Muscle of leg (tissue), 3 donors: ENCODE measurements at regions not wholly inside any gene's neighbourhood (a gene's known extent, or its start where the extent isn't known, plus 50 kb on each side); places are given as distances from the start of the nearest gene placed in this dataset.
"Not testable (repeated sequence)": the region's sequence is repeated elsewhere in the genome, so short reads cannot be mapped to it uniquely, and the experiment has no call there.

Experiments used
- DNase-seq: peaks from one replicate; pipeline ENCODE4 v3.0.0; 2013
- H3K27ac ChIP-seq: one replicate; pipeline ENCODE4 v1.5.1; 2013; ENCODE audit warnings: mild to moderate bottlenecking, low read length, control low read depth
- H3K27me3 ChIP-seq: one replicate; pipeline ENCODE4 v1.6.1; 2013; ENCODE audit warnings: low read length; ENCODE audit not compliant: control insufficient read depth, insufficient read depth
- H3K36me3 ChIP-seq: one replicate; pipeline ENCODE4 v1.6.1; 2013; ENCODE audit warnings: low read length; ENCODE audit not compliant: control insufficient read depth, insufficient read depth
- H3K4me1 ChIP-seq: one replicate; pipeline ENCODE4 v1.6.1; 2013; ENCODE audit warnings: low read length; ENCODE audit not compliant: control insufficient read depth, insufficient read depth
- H3K4me3 ChIP-seq: one replicate; pipeline ENCODE4 v1.5.1; 2013; ENCODE audit warnings: low read length, control low read depth
- H3K9me3 ChIP-seq: replicated peaks from 2 replicates; pipeline ENCODE4 v1.6.1; 2013; ENCODE audit warnings: low read depth, low read length; ENCODE audit not compliant: control insufficient read depth
- WGBS: methylation state at CpG from one replicate; pipeline ENCODE4 v1.1.5; 2013; ENCODE audit warnings: missing lambda C conversion rate; ENCODE audit not compliant: insufficient coverage; 5-methylcytosine and 5-hydroxymethylcytosine counted together

GRCh38 chr14:82814339-82814738 is 1280.7 kb upstream of the SEL1L start:
- H3K36me3 ChIP-seq, H3K27me3 ChIP-seq, DNase-seq, H3K4me3 ChIP-seq, H3K9me3 ChIP-seq, H3K4me1 ChIP-seq, H3K27ac ChIP-seq: not testable (repeated sequence)
- WGBS, result 94% methylated on average over 6 of the region's 28 CpGs

DNA sequence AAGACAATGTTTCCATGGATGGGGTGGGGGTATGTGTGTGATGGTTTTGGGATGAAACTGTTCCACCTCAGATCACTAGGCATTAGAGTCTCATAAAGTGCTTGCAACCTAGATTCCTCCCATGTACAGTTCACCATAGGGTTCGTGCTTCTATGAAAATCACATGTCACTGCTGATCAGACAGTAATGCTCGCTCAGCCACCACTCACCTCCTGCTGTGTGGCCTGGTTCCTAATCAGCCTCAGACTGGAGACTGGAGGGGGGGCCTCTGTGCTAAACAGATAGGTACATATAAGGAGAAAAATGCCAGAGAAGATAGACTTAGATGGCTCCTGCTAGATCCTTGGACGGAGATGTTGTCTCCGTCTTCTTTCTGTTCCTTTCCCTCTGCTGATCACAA is 1296.9 kb upstream of the SEL1L start:
- WGBS, result 83% methylated on average over 1 of the region's 4 CpGs
- no peaks in the 10 kb centered on the region for H3K36me3 ChIP-seq
- no peaks in the 10 kb centered on the region for H3K27me3 ChIP-seq
- no peaks in the 10 kb centered on the region for H3K4me1 ChIP-seq
- H3K9me3 ChIP-seq, result no peaks in the 10 kb centered on the region
- H3K27ac ChIP-seq, result no peak overlapping the region
- no peak overlapping the region for H3K4me3 ChIP-seq
- DNase-seq, result no peak

DNA sequence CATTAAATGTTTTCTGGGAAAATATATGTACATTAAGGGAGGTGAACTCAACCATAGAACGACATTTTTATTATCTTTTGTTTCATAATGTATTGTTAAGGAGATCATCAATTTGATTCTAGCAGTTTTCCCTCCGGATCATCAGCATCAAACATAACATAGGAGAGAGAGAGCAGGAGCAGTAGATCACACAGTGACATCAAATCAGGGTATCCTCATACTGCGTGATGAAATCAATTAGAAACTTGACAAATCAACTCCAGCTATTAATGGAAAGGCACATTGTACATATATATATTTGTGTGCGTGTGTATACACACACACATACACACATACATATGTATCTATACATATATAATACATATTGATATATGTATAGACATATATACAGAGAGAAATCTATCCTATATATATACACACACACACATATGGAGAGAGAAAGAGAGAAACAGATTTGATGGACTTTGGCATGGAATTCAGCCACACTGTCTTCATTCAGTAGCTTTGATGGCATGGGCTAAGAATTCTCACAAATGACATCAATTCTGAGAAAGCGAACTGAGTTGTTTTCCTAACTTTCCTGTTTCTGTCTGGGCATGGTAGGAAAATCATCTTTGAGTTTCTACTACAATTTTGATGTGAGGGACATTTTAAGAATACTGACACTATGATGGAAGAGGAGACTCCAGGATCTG is 1302.8 kb upstream of the SEL1L start:
- no peak overlapping the region for H3K4me3 ChIP-seq
- no peak for DNase-seq
- H3K9me3 ChIP-seq, result no peaks in the 10 kb centered on the region
- H3K4me1 ChIP-seq, result no peaks in the 10 kb centered on the region
- no peaks in the 10 kb centered on the region for H3K27me3 ChIP-seq
- no peak overlapping the region for H3K27ac ChIP-seq
- no peaks in the 10 kb centered on the region for H3K36me3 ChIP-seq
- WGBS, result no CpG with 5 or more reads among the region's 5 CpGs

DNA sequence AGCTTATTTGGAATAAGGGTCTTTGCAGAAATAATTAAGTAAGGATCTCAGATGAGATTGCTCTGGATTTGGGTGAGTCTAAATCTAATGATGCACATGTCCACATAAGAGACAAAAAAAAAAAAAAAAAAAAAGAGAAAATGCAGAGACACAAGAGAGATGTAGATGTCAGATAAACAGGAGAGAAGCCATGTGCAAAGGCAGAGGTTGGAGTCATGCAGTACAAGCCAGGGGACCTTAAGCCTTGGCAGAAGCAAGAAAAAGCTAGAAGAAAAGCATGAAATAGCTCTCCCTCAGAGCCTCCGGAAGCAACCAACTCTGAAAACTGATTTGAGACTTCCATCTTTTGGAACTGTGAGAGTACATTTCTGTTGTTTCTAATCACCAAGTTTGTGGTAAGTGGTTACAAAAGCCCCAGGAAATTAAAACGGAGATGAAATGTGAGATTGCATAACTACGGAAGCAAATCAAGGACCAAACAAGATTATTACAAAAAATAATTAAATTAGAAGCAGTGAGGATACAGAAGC is 1304.0 kb upstream of the SEL1L start:
- Histone ChIP-seq H3K27me3 (no peaks in the 10 kb centered on the region), H3K27ac (no peak overlapping the region), H3K4me3 (no peak overlapping the region), H3K9me3 (no peaks in the 10 kb centered on the region), H3K4me1 (no peaks in the 10 kb centered on the region), H3K36me3 (no peaks in the 10 kb centered on the region)
- no peak for DNase-seq
- WGBS, result no CpG with 5 or more reads among the region's 3 CpGs

- peak; percentile 16 for DNase-seq
- Histone ChIP-seq H3K9me3 (no peaks in the 10 kb centered on the region), H3K36me3 (no peaks in the 10 kb centered on the region), H3K27me3 (no peaks in the 10 kb centered on the region), H3K27ac (no peak overlapping the region), H3K4me3 (no peak overlapping the region), H3K4me1 (peaks cover 3% of the 10 kb centered on the region)
- WGBS, result no CpG with 5 or more reads among the region's 3 CpGs
Measured at GRCh38 chr14:82850576-82850975, 1316.9 kb upstream of the SEL1L start.

GRCh38 chr14:82854131-82854530 is 1320.5 kb upstream of the SEL1L start:
- H3K4me1 ChIP-seq, result peaks cover 3% of the 10 kb centered on the region
- H3K36me3 ChIP-seq, result no peaks in the 10 kb centered on the region
- H3K9me3 ChIP-seq, result no peaks in the 10 kb centered on the region
- H3K27me3 ChIP-seq, result no peaks in the 10 kb centered on the region
- no peak overlapping the region for H3K27ac ChIP-seq
- no CpG with 5 or more reads among the region's 4 CpGs for WGBS
- peak; percentile 3 for DNase-seq
- H3K4me3 ChIP-seq, result no peak overlapping the region

- Histone ChIP-seq H3K4me3 (no peak overlapping the region), H3K36me3 (no peaks in the 10 kb centered on the region), H3K4me1 (peaks cover 3% of the 10 kb centered on the region), H3K27me3 (no peaks in the 10 kb centered on the region), H3K27ac (no peak overlapping the region), H3K9me3 (no peaks in the 10 kb centered on the region)
- 9% methylated on average over 1 of the region's 1 CpG for WGBS
- peak; percentile 16 for DNase-seq
Measured at GRCh38 chr14:82854901-82855300, 1321.2 kb upstream of the SEL1L start.

DNA sequence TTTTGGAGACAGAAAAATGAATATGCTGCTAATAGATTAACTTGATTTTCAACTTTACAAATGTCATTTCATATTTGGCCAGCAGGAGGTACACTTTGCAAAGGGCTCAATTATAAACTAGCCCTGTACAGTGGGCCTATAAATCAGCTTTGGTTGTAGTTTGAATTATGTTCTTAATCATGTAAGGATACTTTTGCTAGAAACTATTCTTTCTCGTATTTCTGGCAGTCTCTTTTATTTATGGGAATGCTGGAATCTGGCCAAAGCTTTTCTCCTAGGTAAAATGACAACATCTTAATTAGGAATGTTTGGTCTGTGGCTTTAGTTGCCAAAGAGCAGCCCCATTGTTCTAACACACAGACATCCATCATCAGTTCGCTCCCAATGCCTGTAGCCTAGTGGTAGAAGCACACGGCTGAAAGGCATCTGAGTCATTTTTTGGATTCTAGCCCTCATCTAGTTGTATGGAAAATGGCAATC is 1322.3 kb upstream of the SEL1L start:
- DNase-seq, result peak; percentile 69
- 30% methylated on average over 2 of the region's 3 CpGs for WGBS
- H3K4me1 ChIP-seq, result peaks cover 3% of the 10 kb centered on the region
- no peak overlapping the region for H3K4me3 ChIP-seq
- H3K36me3 ChIP-seq, result no peaks in the 10 kb centered on the region
- H3K27me3 ChIP-seq, result no peaks in the 10 kb centered on the region
- H3K9me3 ChIP-seq, result no peaks in the 10 kb centered on the region
- H3K27ac ChIP-seq, result no peak overlapping the region

GRCh38 chr14:82861313-82861712 is 1327.7 kb upstream of the SEL1L start:
- H3K9me3 ChIP-seq, result peaks cover 3% of the 10 kb centered on the region
- no peak overlapping the region for H3K27ac ChIP-seq
- no CpG with 5 or more reads among the region's 5 CpGs for WGBS
- H3K36me3 ChIP-seq, result no peaks in the 10 kb centered on the region
- H3K4me3 ChIP-seq, result no peak overlapping the region
- H3K4me1 ChIP-seq, result no peaks in the 10 kb centered on the region
- DNase-seq, result no peak
- no peaks in the 10 kb centered on the region for H3K27me3 ChIP-seq

DNA sequence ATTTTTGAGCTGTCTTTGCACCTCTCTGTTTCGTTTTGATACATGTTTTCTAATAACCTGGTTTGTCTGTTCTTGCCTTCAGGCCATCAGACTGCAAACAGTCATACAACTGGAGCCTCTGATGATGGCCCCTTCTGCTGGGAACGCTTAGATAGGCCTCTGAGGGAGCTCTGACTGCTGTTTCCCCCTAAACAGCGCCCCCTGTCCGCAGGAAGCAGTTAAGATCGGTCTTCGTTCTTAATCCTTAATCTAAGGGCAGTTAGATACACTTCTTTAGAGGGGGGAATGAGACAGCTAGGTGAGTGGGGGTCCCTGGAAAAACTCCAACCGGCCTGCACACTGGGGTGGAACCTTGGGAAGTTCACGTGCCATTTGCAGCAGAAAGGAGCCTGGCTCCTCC is 1338.8 kb upstream of the SEL1L start:
- H3K9me3 ChIP-seq, result no peaks in the 10 kb centered on the region
- no peaks in the 10 kb centered on the region for H3K36me3 ChIP-seq
- H3K27me3 ChIP-seq, result no peaks in the 10 kb centered on the region
- no peak overlapping the region for H3K27ac ChIP-seq
- H3K4me3 ChIP-seq, result no peak overlapping the region
- no CpG with 5 or more reads among the region's 8 CpGs for WGBS
- no peaks in the 10 kb centered on the region for H3K4me1 ChIP-seq
- DNase-seq, result no peak
